HL-60 (cell line): ENCODE measurements at regions not wholly inside any gene's neighbourhood (a gene's known extent, or its start where the extent isn't known, plus 50 kb on each side); places are given as distances from the start of the nearest gene placed in this dataset.

ENCODE experiments used
- DNase-seq, 2 experiments: peaks; one replicate each; pipeline ENCODE4 v3.0.0-alpha.2; 2010 to 2020; ENCODE audit warnings: low read depth in 1 of 2, low spot score in 1 of 2
- H3K27ac ChIP-seq: fragments of 250-450 bp; sonication (Bioruptor Pico); replicated peaks from 2 replicates; pipeline ENCODE4 v1.5.1; 2020; ENCODE audit warnings: mild to moderate bottlenecking, moderate library complexity
- H3K27me3 ChIP-seq: fragments of 250-450 bp; sonication (Bioruptor Pico); 2 replicates; pipeline ENCODE4 v1.5.1; 2021; ENCODE audit warnings: mild to moderate bottlenecking, moderate library complexity; ENCODE audit not compliant: insufficient read depth, poor library complexity, severe bottlenecking
- H3K4me3 ChIP-seq: replicated peaks from 2 replicates; pipeline ENCODE4 v1.5.1; 2011; ENCODE audit warnings: mild to moderate bottlenecking, control low read depth, low read length; ENCODE audit not compliant: insufficient read depth
- CTCF ChIP-seq: IDR thresholded peaks from one replicate; pipeline ENCODE4 v1.5.1; 2011; ENCODE audit warnings: low read length, control low read depth, inconsistent platforms; ENCODE audit not compliant: insufficient read depth
- GABPA ChIP-seq: IDR thresholded peaks from 2 replicates; pipeline ENCODE4 v1.6.1; 2012; ENCODE audit warnings: low read depth
- POLR2AphosphoS5 ChIP-seq: IDR thresholded peaks from 2 replicates; pipeline ENCODE4 v1.6.1; 2012; ENCODE audit warnings: low read depth
- SPI1 ChIP-seq: IDR thresholded peaks from 2 replicates; pipeline ENCODE4 v1.6.1; 2012; ENCODE audit warnings: low read depth, mild to moderate bottlenecking, borderline replicate concordance
- TF ChIP-seq, protein P1 (sequence below): IDR thresholded peaks from 2 replicates; pipeline ENCODE4 v1.6.1; 2012; ENCODE audit warnings: low read depth; ENCODE audit not compliant: insufficient replicate concordance

GRCh38 chr7:130947792-130948580, 214.0 kb upstream of the KLF14 start:
- Histone ChIP-seq H3K27ac (no peak overlapping the region), H3K4me3 (no peak overlapping the region), H3K27me3 (no peaks in the 10 kb centered on the region)
- no peak for DNase-seq
- TF ChIP-seq, protein P1, sequence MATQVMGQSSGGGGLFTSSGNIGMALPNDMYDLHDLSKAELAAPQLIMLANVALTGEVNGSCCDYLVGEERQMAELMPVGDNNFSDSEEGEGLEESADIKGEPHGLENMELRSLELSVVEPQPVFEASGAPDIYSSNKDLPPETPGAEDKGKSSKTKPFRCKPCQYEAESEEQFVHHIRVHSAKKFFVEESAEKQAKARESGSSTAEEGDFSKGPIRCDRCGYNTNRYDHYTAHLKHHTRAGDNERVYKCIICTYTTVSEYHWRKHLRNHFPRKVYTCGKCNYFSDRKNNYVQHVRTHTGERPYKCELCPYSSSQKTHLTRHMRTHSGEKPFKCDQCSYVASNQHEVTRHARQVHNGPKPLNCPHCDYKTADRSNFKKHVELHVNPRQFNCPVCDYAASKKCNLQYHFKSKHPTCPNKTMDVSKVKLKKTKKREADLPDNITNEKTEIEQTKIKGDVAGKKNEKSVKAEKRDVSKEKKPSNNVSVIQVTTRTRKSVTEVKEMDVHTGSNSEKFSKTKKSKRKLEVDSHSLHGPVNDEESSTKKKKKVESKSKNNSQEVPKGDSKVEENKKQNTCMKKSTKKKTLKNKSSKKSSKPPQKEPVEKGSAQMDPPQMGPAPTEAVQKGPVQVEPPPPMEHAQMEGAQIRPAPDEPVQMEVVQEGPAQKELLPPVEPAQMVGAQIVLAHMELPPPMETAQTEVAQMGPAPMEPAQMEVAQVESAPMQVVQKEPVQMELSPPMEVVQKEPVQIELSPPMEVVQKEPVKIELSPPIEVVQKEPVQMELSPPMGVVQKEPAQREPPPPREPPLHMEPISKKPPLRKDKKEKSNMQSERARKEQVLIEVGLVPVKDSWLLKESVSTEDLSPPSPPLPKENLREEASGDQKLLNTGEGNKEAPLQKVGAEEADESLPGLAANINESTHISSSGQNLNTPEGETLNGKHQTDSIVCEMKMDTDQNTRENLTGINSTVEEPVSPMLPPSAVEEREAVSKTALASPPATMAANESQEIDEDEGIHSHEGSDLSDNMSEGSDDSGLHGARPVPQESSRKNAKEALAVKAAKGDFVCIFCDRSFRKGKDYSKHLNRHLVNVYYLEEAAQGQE: no peak
- no peak for TF ChIP-seq POLR2AphosphoS5
- no peak for TF ChIP-seq GABPA
- TF ChIP-seq SPI1: no peak
- no peak for TF ChIP-seq CTCF

DNA sequence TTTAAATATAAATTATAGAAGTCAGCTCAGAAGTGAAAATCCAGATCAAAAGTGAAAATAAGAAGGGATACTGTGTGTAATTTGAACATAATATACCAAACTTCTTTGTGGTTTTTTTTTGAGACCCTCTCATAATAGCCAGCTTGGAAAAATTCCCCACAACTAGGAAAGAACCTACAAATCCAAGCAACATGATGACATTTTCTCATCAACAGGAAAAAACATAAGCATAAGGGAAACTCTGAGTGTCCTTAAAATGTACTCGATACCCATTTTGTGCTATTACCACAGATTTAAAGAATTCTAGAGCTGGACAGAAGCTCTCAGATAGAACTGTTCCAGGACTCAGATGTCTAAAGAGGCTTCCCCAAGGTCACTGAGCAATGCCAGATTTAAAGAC, 214.8 kb upstream of the KLF14 start:
- Histone ChIP-seq H3K27ac (no peak overlapping the region), H3K4me3 (no peak overlapping the region)
- no peak for TF ChIP-seq POLR2AphosphoS5
- TF ChIP-seq, protein P1: no peak
- no peak for TF ChIP-seq GABPA
- TF ChIP-seq CTCF: no peak
- no peak for TF ChIP-seq SPI1

GRCh38 chr7:130949550-130949949, 215.5 kb upstream of the KLF14 start:
- no peak overlapping the region for H3K4me3 ChIP-seq

More for the DNA sequence above, 214.8 kb upstream of the KLF14 start:
- H3K27me3 ChIP-seq: no peaks in the 10 kb centered on the region
- DNase-seq: no peak

More at GRCh38 chr7:130949550-130949949, 215.5 kb upstream of the KLF14 start:
- no peak for DNase-seq
- H3K27me3 ChIP-seq: no peaks in the 10 kb centered on the region
- TF ChIP-seq SPI1 (no peak), POLR2AphosphoS5 (no peak), GABPA (no peak), CTCF (no peak)
- TF ChIP-seq, protein P1: no peak
- H3K27ac ChIP-seq: no peak overlapping the region
